HG03060 (cell line): ENCODE measurements at regions not wholly inside any gene's neighbourhood (a gene's known extent, or its start where the extent isn't known, plus 50 kb on each side); places are given as distances from the start of the nearest gene placed in this dataset.
"Not testable (repeated sequence)": the region's sequence is repeated elsewhere in the genome, so short reads cannot be mapped to it uniquely, and the experiment has no call there.

Source experiments
- ATAC-seq: cut with Tn5 transposase; IDR thresholded peaks from one replicate; pipeline ENCODE4 v1.9.1; 2021; ENCODE audit warnings: low read depth, moderate number of reproducible peaks; ENCODE audit not compliant: unreplicated experiment

- ATAC-seq: no peak
Observed at GRCh38 chr12:127108360-127109215, 1158.4 kb upstream of the TMEM132C start.

GRCh38 chr12:127113945-127114344, 1153.0 kb upstream of the TMEM132C start:
- ATAC-seq: no peak

GRCh38 chr12:127115468-127116035, 1151.4 kb upstream of the TMEM132C start:
- ATAC-seq: no peak

- no peak for ATAC-seq
Observed at GRCh38 chr12:127118251-127118650, 1148.7 kb upstream of the TMEM132C start.

- ATAC-seq: no peak
Observed at GRCh38 chr12:127119600-127120140, 1147.3 kb upstream of the TMEM132C start.

GRCh38 chr12:127120851-127121250, 1146.1 kb upstream of the TMEM132C start:
- ATAC-seq: no peak

GRCh38 chr12:127121494-127122084, 1145.4 kb upstream of the TMEM132C start:
- ATAC-seq: no peak

GRCh38 chr12:127125607-127126259, 1141.2 kb upstream of the TMEM132C start:
- ATAC-seq: peak; percentile 76

GRCh38 chr12:127126260-127126628, 1140.7 kb upstream of the TMEM132C start:
- ATAC-seq: no peak

- ATAC-seq: no peak
Observed at GRCh38 chr12:127127897-127128296, 1139.1 kb upstream of the TMEM132C start.

- no peak for ATAC-seq
Observed at GRCh38 chr12:127130506-127131124, 1136.4 kb upstream of the TMEM132C start.

- ATAC-seq: no peak
Observed at GRCh38 chr12:127133675-127134335, 1133.2 kb upstream of the TMEM132C start.

GRCh38 chr12:127140864-127141484, 1126.0 kb upstream of the TMEM132C start:
- ATAC-seq: not testable (repeated sequence)

GRCh38 chr12:127143020-127143419, 1124.0 kb upstream of the TMEM132C start:
- ATAC-seq: no peak

- no peak for ATAC-seq
Observed at GRCh38 chr12:127144770-127145169, 1122.2 kb upstream of the TMEM132C start.

- no peak for ATAC-seq
Observed at GRCh38 chr12:127145241-127145928, 1121.6 kb upstream of the TMEM132C start.

- no peak for ATAC-seq
Observed at GRCh38 chr12:127145929-127146789, 1120.8 kb upstream of the TMEM132C start.
